CD14-positive monocyte (primary cell): ENCODE measurements at regions not wholly inside any gene's neighbourhood (a gene's known extent, or its start where the extent isn't known, plus 50 kb on each side); places are given as distances from the start of the nearest gene placed in this dataset.
A peak's percentile ranks its signal among the peaks of the same experiment; 100 is the strongest.
"Not testable (repeated sequence)": the region's sequence is repeated elsewhere in the genome, so short reads cannot be mapped to it uniquely, and the experiment has no call there.

Experiments
- DNase-seq, 3 donors: peaks; one replicate each; pipeline ENCODE4 v3.0.0-alpha.2; 2011 to 2022
- H2AFZ ChIP-seq: 2 replicates; pipeline ENCODE4 v1.6.0; 2012; ENCODE audit warnings: mild to moderate bottlenecking, low read depth, low read length, inconsistent platforms; ENCODE audit not compliant: insufficient read depth, poor library complexity, severe bottlenecking
- H3K27ac ChIP-seq, 2 donors: 1 replicate in 1 of 2; 2 replicates in 1 of 2; pipeline ENCODE4 v1.5.1; 2012 to 2013; ENCODE audit warnings: low read length in 2 of 2, control low read depth in 1 of 2, inconsistent platforms in 1 of 2, low read depth in 1 of 2, mild to moderate bottlenecking in 1 of 2
- H3K27me3 ChIP-seq, 2 donors: one replicate each; pipeline versions ENCODE4 v1.6.0 to v1.6.1; 2011 to 2013; ENCODE audit warnings: low read length in 2 of 2; ENCODE audit not compliant: control insufficient read depth in 2 of 2, insufficient read depth in 2 of 2
- H3K36me3 ChIP-seq, 2 donors: replicated peaks in 1 of 2; 1 replicate in 1 of 2; 2 replicates in 1 of 2; pipeline versions ENCODE4 v1.5.1 to v1.6.1; 2012 to 2013; ENCODE audit warnings: low read length in 2 of 2, control low read depth in 1 of 2, inconsistent platforms in 1 of 2, mild to moderate bottlenecking in 1 of 2; ENCODE audit not compliant: insufficient read depth in 2 of 2, control insufficient read depth in 1 of 2
- H3K4me1 ChIP-seq, 2 donors: 1 replicate in 1 of 2; 2 replicates in 1 of 2; pipeline versions ENCODE4 v1.5.1 to v1.6.1; 2012 to 2013; ENCODE audit warnings: low read length in 2 of 2, control low read depth in 1 of 2, inconsistent platforms in 1 of 2, mild to moderate bottlenecking in 1 of 2, moderate library complexity in 1 of 2; ENCODE audit not compliant: insufficient read depth in 2 of 2, control insufficient read depth in 1 of 2
- H3K4me2 ChIP-seq: replicated peaks from 2 replicates; pipeline ENCODE3; 2012; ENCODE audit warnings: low read length, moderate library complexity, mild to moderate bottlenecking; ENCODE audit not compliant: poor library complexity, severe bottlenecking; ENCODE audit errors: extremely low read depth
- H3K4me3 ChIP-seq, 3 experiments: fragments of 200-600 bp in 1 of 3; sonication (generic) in 1 of 3; replicated peaks in 1 of 3; 1 replicate in 2 of 3; 2 replicates in 1 of 3; pipeline ENCODE4 v1.5.1; 2011 to 2013; ENCODE audit warnings: low read length in 3 of 3, mild to moderate bottlenecking in 3 of 3, control low read depth in 2 of 3, low read depth in 2 of 3, inconsistent platforms in 1 of 3, moderate library complexity in 1 of 3
- H3K79me2 ChIP-seq: 2 replicates; pipeline ENCODE4 v1.6.0; 2012; ENCODE audit warnings: mild to moderate bottlenecking, control low read depth, inconsistent platforms, low read length, moderate library complexity; ENCODE audit not compliant: insufficient read depth
- H3K9ac ChIP-seq: 2 replicates; pipeline ENCODE4 v1.6.0; 2017; ENCODE audit warnings: low read length, mild to moderate bottlenecking; ENCODE audit not compliant: insufficient read depth, poor library complexity, severe bottlenecking
- H3K9me3 ChIP-seq, 2 donors: replicated peaks in 1 of 2; 1 replicate in 1 of 2; 2 replicates in 1 of 2; pipeline versions ENCODE4 v1.5.1 to v1.6.1; 2012 to 2013; ENCODE audit warnings: low read length in 2 of 2, control low read depth in 1 of 2; ENCODE audit not compliant: control insufficient read depth in 1 of 2, insufficient read depth in 1 of 2
- H4K20me1 ChIP-seq: 2 replicates; pipeline ENCODE4 v1.6.0; 2012; ENCODE audit warnings: mild to moderate bottlenecking, low read length, control low read depth, moderate library complexity; ENCODE audit not compliant: insufficient read depth
- H3K27ac Mint-ChIP-seq, 7 donors: one replicate each; pipeline ENCODE4 v1.8.0; 2020; ENCODE audit warnings: mild to moderate bottlenecking in 7 of 7, mixed read lengths in 7 of 7, moderate library complexity in 6 of 7, inconsistent platforms in 2 of 7
- H3K27me3 Mint-ChIP-seq, 3 donors: one replicate each; pipeline ENCODE4 v1.8.0; 2021 to 2022; ENCODE audit warnings: low read depth in 3 of 3, mild to moderate bottlenecking in 3 of 3, mixed read lengths in 3 of 3, moderate library complexity in 3 of 3, inconsistent platforms in 1 of 3
- H3K36me3 Mint-ChIP-seq, 2 donors: one replicate each; pipeline ENCODE4 v1.8.0; 2020; ENCODE audit warnings: mixed read lengths in 2 of 2, inconsistent platforms in 1 of 2, mild to moderate bottlenecking in 1 of 2
- H3K4me1 Mint-ChIP-seq: one replicate; pipeline ENCODE4 v1.8.0; 2020; ENCODE audit warnings: mild to moderate bottlenecking, mixed read lengths
- H3K4me3 Mint-ChIP-seq, 2 donors: one replicate each; pipeline ENCODE4 v1.8.0; 2020; ENCODE audit warnings: mild to moderate bottlenecking in 2 of 2, mixed read lengths in 2 of 2, moderate library complexity in 1 of 2
- H3K9me3 Mint-ChIP-seq, 7 donors: one replicate each; pipeline ENCODE4 v1.8.0; 2020 to 2022; ENCODE audit warnings: mixed read lengths in 7 of 7, mild to moderate bottlenecking in 6 of 7, moderate library complexity in 6 of 7, inconsistent platforms in 2 of 7
- WGBS: methylation state at CpG from one replicate; pipeline ENCODE4 v1.1.5; 2013; ENCODE audit warnings: missing lambda C conversion rate; ENCODE audit not compliant: insufficient coverage; 5-methylcytosine and 5-hydroxymethylcytosine counted together
- intact Hi-C, 2 donors: fragments of 100-400 bp; cut with micrococcal nuclease; formaldehyde crosslinking; loops; one replicate each; pipeline versions ENCODE4 v1.15.0 to v1.15.1; 2023
- TF ChIP-seq, protein P1 (sequence below): fragments of 200-600 bp; IDR thresholded peaks from one replicate; pipeline ENCODE4 v1.8.0; 2022; ENCODE audit warnings: antibody characterized with exemption, mild to moderate bottlenecking

GRCh38 chr20:28602006-28602402, 2655.5 kb upstream of the DEFB115 start:
- DNase-seq, H3K4me1 ChIP-seq, H3K79me2 ChIP-seq, H4K20me1 ChIP-seq, H3K27me3 ChIP-seq, intact Hi-C loops, H3K27me3 Mint-ChIP-seq, H3K36me3 Mint-ChIP-seq, H3K36me3 ChIP-seq, H3K9me3 ChIP-seq: not testable (repeated sequence)
- Mint-ChIP-seq H3K27ac (peak overlapping the region in 5 of 7 donors; percentile 64 to 92 (median 81)), H3K9me3 (peaks cover 3 to 21% (median 6%) of the 10 kb centered on the region in 7 donors), H3K4me1 (peaks cover 15% of the 10 kb centered on the region), H3K4me3 (peak overlapping the region; percentile 95 to 96)
- Histone ChIP-seq H3K9ac (peak overlapping the region; percentile 62), H3K27ac (peak overlapping the region; percentile 73 to 78), H3K4me2 (peak overlapping the region; percentile 67), H2AFZ (peak overlapping the region; percentile 84), H3K4me3 (peak overlapping the region; percentile 68 to 83 (median 71))
- WGBS = 7% methylated on average over 6 of the region's 7 CpGs

DNA sequence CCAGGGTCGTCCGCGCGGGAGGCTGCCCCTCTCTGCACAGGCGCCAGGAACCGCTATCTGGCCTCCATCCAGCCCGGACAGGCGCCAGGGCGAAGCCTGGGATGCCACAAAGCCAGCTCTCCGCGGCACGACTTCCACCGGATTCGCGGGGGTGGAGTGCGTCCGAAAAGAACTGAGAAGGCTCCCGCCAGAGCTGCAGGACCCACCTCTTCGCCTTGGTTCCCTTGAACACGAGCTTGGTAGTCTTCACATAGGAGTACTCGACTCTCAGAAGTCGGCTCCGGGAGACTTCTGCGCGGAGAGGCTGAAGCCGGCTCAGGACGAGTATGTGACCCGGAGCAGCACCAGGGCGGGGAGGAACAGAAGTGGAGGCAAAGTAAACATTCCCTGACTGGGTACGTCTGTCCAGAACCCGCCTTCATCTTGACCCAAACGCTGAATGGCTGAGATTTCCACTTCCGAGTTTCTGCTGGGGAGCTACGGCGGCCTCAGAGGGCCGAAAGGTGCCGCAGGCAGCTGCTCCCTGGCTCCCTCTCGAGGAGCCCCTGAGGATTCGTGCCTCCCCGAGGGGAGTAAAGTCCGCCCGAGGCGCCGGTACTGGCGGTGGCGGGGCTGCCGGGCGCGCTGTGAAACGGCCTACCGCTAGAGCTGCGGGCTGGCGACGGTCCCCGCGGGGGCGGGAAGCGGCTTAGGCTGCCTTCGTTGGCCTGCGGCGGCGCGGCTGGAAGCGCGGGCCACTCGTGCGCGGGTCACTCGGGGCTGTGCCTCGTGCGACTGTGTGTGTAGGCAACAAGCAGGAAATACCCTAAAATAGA, 2654.9 kb upstream of the DEFB115 start:
- H3K9me3 ChIP-seq, H3K27me3 Mint-ChIP-seq, H3K4me1 ChIP-seq, H3K36me3 Mint-ChIP-seq, H3K27me3 ChIP-seq, H3K79me2 ChIP-seq, H3K36me3 ChIP-seq, H4K20me1 ChIP-seq, intact Hi-C loops: not testable (repeated sequence)
- peak overlapping the region; percentile 73 to 78 for H3K27ac ChIP-seq
- H3K4me2 ChIP-seq = peak overlapping the region; percentile 67
- peak; percentile 68 to 82 (median 68) for DNase-seq
- Mint-ChIP-seq H3K4me3 (peak overlapping the region; percentile 95 to 96), H3K27ac (peak overlapping the region; percentile 64 to 92 (median 81)), H3K4me1 (peaks cover 15% of the 10 kb centered on the region), H3K9me3 (peaks cover 4 to 21% (median 6%) of the 10 kb centered on the region in 7 donors)
- peak overlapping the region; percentile 62 for H3K9ac ChIP-seq
- peak overlapping the region; percentile 68 to 83 (median 71) for H3K4me3 ChIP-seq
- TF ChIP-seq, protein P1, sequence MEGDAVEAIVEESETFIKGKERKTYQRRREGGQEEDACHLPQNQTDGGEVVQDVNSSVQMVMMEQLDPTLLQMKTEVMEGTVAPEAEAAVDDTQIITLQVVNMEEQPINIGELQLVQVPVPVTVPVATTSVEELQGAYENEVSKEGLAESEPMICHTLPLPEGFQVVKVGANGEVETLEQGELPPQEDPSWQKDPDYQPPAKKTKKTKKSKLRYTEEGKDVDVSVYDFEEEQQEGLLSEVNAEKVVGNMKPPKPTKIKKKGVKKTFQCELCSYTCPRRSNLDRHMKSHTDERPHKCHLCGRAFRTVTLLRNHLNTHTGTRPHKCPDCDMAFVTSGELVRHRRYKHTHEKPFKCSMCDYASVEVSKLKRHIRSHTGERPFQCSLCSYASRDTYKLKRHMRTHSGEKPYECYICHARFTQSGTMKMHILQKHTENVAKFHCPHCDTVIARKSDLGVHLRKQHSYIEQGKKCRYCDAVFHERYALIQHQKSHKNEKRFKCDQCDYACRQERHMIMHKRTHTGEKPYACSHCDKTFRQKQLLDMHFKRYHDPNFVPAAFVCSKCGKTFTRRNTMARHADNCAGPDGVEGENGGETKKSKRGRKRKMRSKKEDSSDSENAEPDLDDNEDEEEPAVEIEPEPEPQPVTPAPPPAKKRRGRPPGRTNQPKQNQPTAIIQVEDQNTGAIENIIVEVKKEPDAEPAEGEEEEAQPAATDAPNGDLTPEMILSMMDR = peak; percentile 65
- WGBS = 12% methylated on average over 65 of the region's 71 CpGs
- H2AFZ ChIP-seq = peak overlapping the region; percentile 84

- Mint-ChIP-seq H3K4me3 (peak overlapping the region; percentile 95 to 96), H3K4me1 (peaks cover 15% of the 10 kb centered on the region), H3K9me3 (peaks cover 4 to 21% (median 8%) of the 10 kb centered on the region in 7 donors), H3K27ac (peak overlapping the region in 4 of 7 donors; percentile 24 to 72 (median 50))
- H3K4me1 ChIP-seq, H3K4me2 ChIP-seq, H3K36me3 ChIP-seq, H3K79me2 ChIP-seq, H3K27me3 ChIP-seq, H3K27me3 Mint-ChIP-seq, DNase-seq, H4K20me1 ChIP-seq, H3K9me3 ChIP-seq, H3K36me3 Mint-ChIP-seq, intact Hi-C loops: not testable (repeated sequence)
- peak overlapping the region; percentile 68 to 83 (median 71) for H3K4me3 ChIP-seq
- peak overlapping the region in 1 of 2 donors; percentile 78 for H3K27ac ChIP-seq
- peak overlapping the region; percentile 84 for H2AFZ ChIP-seq
- 46% methylated on average over 9 of the region's 17 CpGs for WGBS
- peak overlapping the region; percentile 62 for H3K9ac ChIP-seq
Observed at GRCh38 chr20:28603218-28603577, 2654.3 kb upstream of the DEFB115 start.
